ENCODE measurements at regions not wholly inside any gene's neighbourhood (a gene's known extent, or its start where the extent isn't known, plus 50 kb on each side); places are given as distances from the start of the nearest gene placed in this dataset.

DNA sequence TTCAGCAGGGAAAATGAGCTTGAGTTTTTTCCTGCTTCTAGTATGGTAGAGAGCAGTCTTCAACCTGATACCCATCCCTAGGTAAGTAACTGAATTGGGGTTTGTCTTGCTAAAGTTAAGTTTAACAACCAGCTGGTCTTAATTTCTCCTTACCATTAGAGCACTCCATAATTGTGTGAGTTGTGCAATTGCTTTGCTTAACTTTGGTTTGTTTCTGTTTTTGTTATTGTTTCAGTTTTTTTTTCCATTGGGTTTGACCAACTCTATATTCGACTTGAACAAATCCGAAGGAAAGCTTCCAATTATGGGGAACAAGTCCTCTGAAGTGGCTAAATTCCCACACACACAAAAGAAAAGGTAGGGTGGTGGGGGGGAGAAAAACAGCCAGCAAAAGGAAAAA, 641.1 kb downstream of the PLA2G4A start:
- TF ChIP-seq, protein P1, sequence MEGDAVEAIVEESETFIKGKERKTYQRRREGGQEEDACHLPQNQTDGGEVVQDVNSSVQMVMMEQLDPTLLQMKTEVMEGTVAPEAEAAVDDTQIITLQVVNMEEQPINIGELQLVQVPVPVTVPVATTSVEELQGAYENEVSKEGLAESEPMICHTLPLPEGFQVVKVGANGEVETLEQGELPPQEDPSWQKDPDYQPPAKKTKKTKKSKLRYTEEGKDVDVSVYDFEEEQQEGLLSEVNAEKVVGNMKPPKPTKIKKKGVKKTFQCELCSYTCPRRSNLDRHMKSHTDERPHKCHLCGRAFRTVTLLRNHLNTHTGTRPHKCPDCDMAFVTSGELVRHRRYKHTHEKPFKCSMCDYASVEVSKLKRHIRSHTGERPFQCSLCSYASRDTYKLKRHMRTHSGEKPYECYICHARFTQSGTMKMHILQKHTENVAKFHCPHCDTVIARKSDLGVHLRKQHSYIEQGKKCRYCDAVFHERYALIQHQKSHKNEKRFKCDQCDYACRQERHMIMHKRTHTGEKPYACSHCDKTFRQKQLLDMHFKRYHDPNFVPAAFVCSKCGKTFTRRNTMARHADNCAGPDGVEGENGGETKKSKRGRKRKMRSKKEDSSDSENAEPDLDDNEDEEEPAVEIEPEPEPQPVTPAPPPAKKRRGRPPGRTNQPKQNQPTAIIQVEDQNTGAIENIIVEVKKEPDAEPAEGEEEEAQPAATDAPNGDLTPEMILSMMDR (IDR thresholded peaks at IDR 0.05; ENCODE audit: borderline replicate concordance, control extremely low read depth, extremely low read depth, insufficient read depth, missing control alignments): no peak
- DNase-seq (ENCODE audit: low spot score): no peak
- in situ Hi-C loops (cut with MboI; ENCODE audit: low sequenced_read_pairs, unreplicated experiment): no loop called here

DNA sequence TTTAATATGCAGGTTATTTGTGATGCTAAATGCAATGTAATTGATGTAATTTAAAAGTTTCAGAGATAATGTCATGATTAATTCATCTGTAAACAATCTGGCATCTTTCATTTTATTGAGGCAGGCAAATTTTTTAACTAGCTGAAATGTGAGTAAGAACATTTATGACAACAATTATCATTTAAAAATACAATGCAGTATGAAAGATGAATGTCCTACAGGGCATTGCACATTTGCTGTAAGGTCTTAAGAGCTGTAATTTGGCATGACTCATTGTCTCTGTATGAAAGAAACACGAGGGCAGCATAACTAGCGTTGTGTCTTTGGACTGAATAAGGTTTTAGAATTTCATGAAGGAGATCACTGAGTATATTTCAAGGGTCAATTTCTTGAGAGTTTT, 642.8 kb downstream of the PLA2G4A start:
- TF ChIP-seq, protein P1 (IDR thresholded peaks at IDR 0.05; ENCODE audit: borderline replicate concordance, control extremely low read depth, extremely low read depth, insufficient read depth, missing control alignments): no peak
- DNase-seq (ENCODE audit: low spot score): no peak
- in situ Hi-C loops (cut with MboI; ENCODE audit: low sequenced_read_pairs, unreplicated experiment): no loop called here

- TF ChIP-seq, protein P1 (IDR thresholded peaks at IDR 0.05; ENCODE audit: borderline replicate concordance, control extremely low read depth, extremely low read depth, insufficient read depth, missing control alignments): no peak
- DNase-seq (ENCODE audit: low spot score): no peak
- in situ Hi-C loops (cut with MboI; ENCODE audit: low sequenced_read_pairs, unreplicated experiment): no loop called here
Observed at GRCh38 chr1:187474336-187474735, 645.6 kb downstream of the PLA2G4A start.

- in situ Hi-C loops (cut with MboI; ENCODE audit: low sequenced_read_pairs, unreplicated experiment): no loop called here
- DNase-seq (ENCODE audit: low spot score): no peak
- TF ChIP-seq, protein P1 (IDR thresholded peaks at IDR 0.05; ENCODE audit: borderline replicate concordance, control extremely low read depth, extremely low read depth, insufficient read depth, missing control alignments): no peak
Observed at GRCh38 chr1:187476671-187477070, 647.9 kb downstream of the PLA2G4A start.

DNA sequence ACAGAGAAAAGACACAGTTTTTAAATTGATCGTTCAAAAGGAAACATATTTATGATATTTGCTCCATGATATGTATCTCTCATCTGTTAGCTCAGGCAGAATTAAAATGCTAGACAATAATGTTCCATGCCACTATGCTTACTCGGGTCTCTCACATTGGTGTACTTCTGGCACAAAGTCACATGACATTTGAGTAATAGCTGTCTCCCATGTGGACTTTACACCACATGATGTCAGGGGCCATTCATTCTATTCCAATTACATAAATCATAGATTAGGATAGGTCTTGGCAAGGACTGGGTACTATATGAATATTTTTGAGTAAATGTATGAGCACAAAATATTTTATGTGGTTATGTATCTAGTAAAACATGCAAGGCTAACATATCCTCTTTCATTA, 648.4 kb downstream of the PLA2G4A start:
- no peak for DNase-seq (ENCODE audit: low spot score)
- in situ Hi-C loops (cut with MboI; ENCODE audit: low sequenced_read_pairs, unreplicated experiment): no loop called here
- TF ChIP-seq, protein P1 (IDR thresholded peaks at IDR 0.05; ENCODE audit: borderline replicate concordance, control extremely low read depth, extremely low read depth, insufficient read depth, missing control alignments): no peak

DNA sequence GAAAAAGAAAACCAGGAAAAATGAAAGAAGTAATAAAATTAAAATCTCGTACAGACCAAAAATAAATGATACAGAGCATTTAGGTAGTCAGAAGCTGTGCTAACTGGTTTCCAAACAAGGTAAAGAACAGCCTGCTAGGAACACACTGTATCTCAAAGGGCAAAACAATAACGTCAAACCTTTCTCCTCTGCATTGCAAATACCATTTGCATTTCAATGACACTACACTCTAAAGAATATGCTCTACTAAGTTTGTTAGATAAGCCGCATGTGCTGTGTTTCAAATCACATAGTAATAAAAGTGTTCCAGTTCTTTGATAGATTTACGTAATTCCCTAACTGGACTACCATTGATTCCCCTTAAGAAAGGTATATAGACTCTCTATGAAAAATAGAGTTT, 648.8 kb downstream of the PLA2G4A start:
- in situ Hi-C loops (cut with MboI; ENCODE audit: low sequenced_read_pairs, unreplicated experiment): no loop called here
- TF ChIP-seq, protein P1 (IDR thresholded peaks at IDR 0.05; ENCODE audit: borderline replicate concordance, control extremely low read depth, extremely low read depth, insufficient read depth, missing control alignments): no peak
- no peak for DNase-seq (ENCODE audit: low spot score)

All from GM13976 (cell line).